ENCODE measurements at regions not wholly inside any gene's neighbourhood (a gene's known extent, or its start where the extent isn't known, plus 50 kb on each side); places are given as distances from the start of the nearest gene placed in this dataset.

GRCh38 chr2:71889759-71890684 lies 257.6 kb downstream of the CYP26B1 start:
- peaks cover 59% of the 10 kb centered on the region for H3K27me3 Mint-ChIP-seq (ENCODE audit: low read depth)
- no peak for TF ChIP-seq CTCF (IDR thresholded peaks at IDR 0.05; ENCODE audit: unreplicated experiment in 3 of 3)
- no peaks in the 10 kb centered on the region for H3K36me3 Mint-ChIP-seq (ENCODE audit: low read depth)

GRCh38 chr2:71888751-71889445 lies 258.8 kb downstream of the CYP26B1 start:
- peaks cover 16% of the 10 kb centered on the region for H3K9me3 Mint-ChIP-seq
- H3K36me3 Mint-ChIP-seq (ENCODE audit: low read depth) = no peaks in the 10 kb centered on the region
- H3K4me1 Mint-ChIP-seq = peaks cover 4% of the 10 kb centered on the region
- TF ChIP-seq CTCF (IDR thresholded peaks at IDR 0.05; ENCODE audit: unreplicated experiment in 3 of 3) = no peak
- no peak overlapping the region for H3K27ac Mint-ChIP-seq
- peaks cover 66% of the 10 kb centered on the region for H3K27me3 Mint-ChIP-seq (ENCODE audit: low read depth)
- no peak overlapping the region for H3K4me3 Mint-ChIP-seq

More at GRCh38 chr2:71889759-71890684, 257.6 kb downstream of the CYP26B1 start:
- H3K9me3 Mint-ChIP-seq = peaks cover 12% of the 10 kb centered on the region
- H3K4me1 Mint-ChIP-seq = no peaks in the 10 kb centered on the region
- no peak overlapping the region for H3K27ac Mint-ChIP-seq
- no peak overlapping the region for H3K4me3 Mint-ChIP-seq

GRCh38 chr2:71887196-71887595 lies 260.5 kb downstream of the CYP26B1 start:
- no peak for TF ChIP-seq CTCF (IDR thresholded peaks at IDR 0.05; ENCODE audit: unreplicated experiment in 3 of 3)
- Mint-ChIP-seq H3K36me3 (ENCODE audit: low read depth) (no peaks in the 10 kb centered on the region), H3K4me1 (peaks cover 14% of the 10 kb centered on the region), H3K4me3 (no peak overlapping the region), H3K27me3 (ENCODE audit: low read depth) (peaks cover 70% of the 10 kb centered on the region), H3K9me3 (peaks cover 16% of the 10 kb centered on the region), H3K27ac (no peak overlapping the region)

- Mint-ChIP-seq H3K9me3 (peaks cover 16% of the 10 kb centered on the region), H3K4me3 (no peak overlapping the region), H3K4me1 (peaks cover 23% of the 10 kb centered on the region), H3K27ac (no peak overlapping the region), H3K36me3 (ENCODE audit: low read depth) (no peaks in the 10 kb centered on the region), H3K27me3 (ENCODE audit: low read depth) (peaks cover 69% of the 10 kb centered on the region)
- TF ChIP-seq CTCF (IDR thresholded peaks at IDR 0.05; ENCODE audit: unreplicated experiment in 3 of 3) = no peak
Measured at GRCh38 chr2:71886241-71886640, 261.4 kb downstream of the CYP26B1 start.

GRCh38 chr2:71884303-71885042 lies 263.2 kb downstream of the CYP26B1 start:
- Mint-ChIP-seq H3K9me3 (peaks cover 16% of the 10 kb centered on the region), H3K4me3 (no peak overlapping the region), H3K4me1 (peaks cover 23% of the 10 kb centered on the region), H3K27me3 (ENCODE audit: low read depth) (peaks cover 61% of the 10 kb centered on the region), H3K36me3 (ENCODE audit: low read depth) (no peaks in the 10 kb centered on the region), H3K27ac (no peak overlapping the region)
- TF ChIP-seq CTCF (IDR thresholded peaks at IDR 0.05; ENCODE audit: unreplicated experiment in 3 of 3) = no peak

Measured in nephron (organoid).